Hepatocyte (in vitro differentiated cells): ENCODE measurements at regions not wholly inside any gene's neighbourhood (a gene's known extent, or its start where the extent isn't known, plus 50 kb on each side); places are given as distances from the start of the nearest gene placed in this dataset.

ENCODE experiments used
- DNase-seq: peaks from one replicate; pipeline ENCODE4 v3.0.0-alpha.2; 2016; ENCODE audit warnings: low spot score
- H2AFZ ChIP-seq: fragments of 200-600 bp; sonication (generic); 2 replicates; pipeline ENCODE4 v1.6.0; 2016; ENCODE audit warnings: antibody characterized with exemption, mild to moderate bottlenecking
- H3K27ac ChIP-seq: fragments of 200-600 bp; sonication (generic); 2 replicates; pipeline ENCODE4 v1.5.1; 2016; ENCODE audit warnings: mild to moderate bottlenecking
- H3K27me3 ChIP-seq: fragments of 200-600 bp; sonication (generic); 2 replicates; pipeline ENCODE4 v1.6.1; 2016
- H3K36me3 ChIP-seq: fragments of 200-600 bp; sonication (generic); replicated peaks from 2 replicates; pipeline ENCODE4 v1.5.1; 2016; ENCODE audit warnings: low read depth; ENCODE audit not compliant: insufficient read depth
- H3K4me1 ChIP-seq: fragments of 200-600 bp; sonication (generic); 2 replicates; pipeline ENCODE4 v1.5.1; 2016; ENCODE audit warnings: mild to moderate bottlenecking, moderate library complexity; ENCODE audit not compliant: insufficient read depth
- H3K4me2 ChIP-seq: fragments of 200-600 bp; sonication (generic); 2 replicates; pipeline ENCODE4 v1.6.0; 2016
- H3K4me3 ChIP-seq: fragments of 200-600 bp; sonication (generic); 2 replicates; pipeline ENCODE4 v1.5.1; 2016; ENCODE audit warnings: mild to moderate bottlenecking
- H3K79me2 ChIP-seq: fragments of 200-600 bp; sonication (generic); 2 replicates; pipeline ENCODE4 v1.6.0; 2017; ENCODE audit warnings: mild to moderate bottlenecking
- H3K9me2 ChIP-seq: fragments of 200-600 bp; sonication (generic); replicated peaks from 2 replicates; pipeline ENCODE4 v1.6.0; 2017; ENCODE audit warnings: mild to moderate bottlenecking; ENCODE audit not compliant: insufficient read depth
- H3K9me3 ChIP-seq: fragments of 200-600 bp; sonication (generic); 2 replicates; pipeline ENCODE4 v1.5.1; 2016; ENCODE audit warnings: low read depth, mild to moderate bottlenecking
- H4K20me1 ChIP-seq: fragments of 200-600 bp; sonication (generic); 2 replicates; pipeline ENCODE4 v1.6.0; 2016; ENCODE audit warnings: mild to moderate bottlenecking; ENCODE audit not compliant: insufficient read depth, poor library complexity, severe bottlenecking
- CTCF ChIP-seq: fragments of 200-600 bp; sonication (generic); IDR thresholded peaks from 2 replicates; pipeline ENCODE4 v1.5.1; 2016; ENCODE audit warnings: antibody characterized with exemption, mild to moderate bottlenecking; ENCODE audit not compliant: poor library complexity
- EZH2 ChIP-seq: fragments of 200-600 bp; sonication (generic); IDR thresholded peaks from 2 replicates; pipeline ENCODE4 v1.6.1; 2016; ENCODE audit warnings: antibody characterized with exemption, mild to moderate bottlenecking, borderline replicate concordance
- EZH2phosphoT487 ChIP-seq: fragments of 200-600 bp; sonication (generic); IDR thresholded peaks from one replicate; pipeline ENCODE4 v1.6.1; 2018; ENCODE audit warnings: antibody characterized with exemption, mild to moderate bottlenecking, low read depth, moderate library complexity; ENCODE audit not compliant: unreplicated experiment, severe bottlenecking
- WGBS: methylation state at CpG from one replicate; pipeline ENCODE4 v1.1.6; 2016; ENCODE audit warnings: low lambda C conversion rate; ENCODE audit errors: missing lambda C conversion rate; 5-methylcytosine and 5-hydroxymethylcytosine counted together

- Histone ChIP-seq H3K79me2 (no peaks in the 10 kb centered on the region), H3K27ac (no peak overlapping the region), H3K4me3 (no peak overlapping the region), H3K4me2 (no peak overlapping the region), H3K36me3 (no peaks in the 10 kb centered on the region), H3K9me3 (no peaks in the 10 kb centered on the region), H4K20me1 (no peaks in the 10 kb centered on the region), H2AFZ (no peak overlapping the region), H3K9me2 (no peaks in the 10 kb centered on the region), H3K27me3 (no peaks in the 10 kb centered on the region), H3K4me1 (peaks cover 4% of the 10 kb centered on the region)
- no peak for DNase-seq
- TF ChIP-seq EZH2phosphoT487 = no peak
- TF ChIP-seq EZH2 = no peak
- TF ChIP-seq CTCF = no peak
- 73% methylated on average over 6 of the region's 6 CpGs for WGBS
These were observed 95.5 kb upstream of the SPATA31D4 start for GRCh38 chr9:81832571-81833285.

- no peak overlapping the region for H3K27ac ChIP-seq
- peaks cover 4% of the 10 kb centered on the region for H3K4me1 ChIP-seq
- no peak overlapping the region for H3K4me3 ChIP-seq
- DNase-seq = no peak
- no peak overlapping the region for H2AFZ ChIP-seq
- no peak overlapping the region for H3K4me2 ChIP-seq
- TF ChIP-seq EZH2 = no peak
- TF ChIP-seq EZH2phosphoT487 = no peak
- no peak for TF ChIP-seq CTCF
- H3K79me2 ChIP-seq = no peaks in the 10 kb centered on the region
- H4K20me1 ChIP-seq = no peaks in the 10 kb centered on the region
- no peaks in the 10 kb centered on the region for H3K9me2 ChIP-seq
- no peaks in the 10 kb centered on the region for H3K9me3 ChIP-seq
- no peaks in the 10 kb centered on the region for H3K27me3 ChIP-seq
- 90% methylated on average over 9 of the region's 9 CpGs for WGBS
- no peaks in the 10 kb centered on the region for H3K36me3 ChIP-seq
These were observed 94.5 kb upstream of the SPATA31D4 start for GRCh38 chr9:81833563-81834345.

- Histone ChIP-seq H3K79me2 (no peaks in the 10 kb centered on the region), H3K9me3 (no peaks in the 10 kb centered on the region), H3K4me3 (no peak overlapping the region), H3K27me3 (no peaks in the 10 kb centered on the region), H3K9me2 (no peaks in the 10 kb centered on the region), H2AFZ (no peak overlapping the region), H3K4me2 (no peak overlapping the region), H3K27ac (no peak overlapping the region), H4K20me1 (no peaks in the 10 kb centered on the region), H3K36me3 (no peaks in the 10 kb centered on the region), H3K4me1 (peaks cover 4% of the 10 kb centered on the region)
- 70% methylated on average over 6 of the region's 6 CpGs for WGBS
- TF ChIP-seq EZH2phosphoT487 (no peak), EZH2 (no peak), CTCF (peak; percentile 13)
- no peak for DNase-seq
These were observed 86.9 kb upstream of the SPATA31D4 start for GRCh38 chr9:81841333-81841732.
